Neural progenitor cell (in vitro differentiated cells): ENCODE measurements at regions not wholly inside any gene's neighbourhood (a gene's known extent, or its start where the extent isn't known, plus 50 kb on each side); places are given as distances from the start of the nearest gene placed in this dataset.

Experiments used
- DNase-seq: peaks from one replicate; pipeline ENCODE4 v3.0.0-alpha.2; 2016; ENCODE audit warnings: low spot score
- H2AFZ ChIP-seq: fragments of 200-600 bp; sonication (generic); replicated peaks from 2 replicates; pipeline ENCODE4 v1.6.1; 2016; ENCODE audit warnings: antibody characterized with exemption
- H3F3A ChIP-seq: fragments of 200-600 bp; sonication (generic); 2 replicates; pipeline ENCODE4 v1.6.1; 2016; ENCODE audit warnings: antibody characterized with exemption, low read depth
- H3K27ac ChIP-seq: fragments of 200-600 bp; sonication (generic); 2 replicates; pipeline ENCODE4 v1.5.1; 2016; ENCODE audit warnings: mild to moderate bottlenecking
- H3K27me3 ChIP-seq: fragments of 200-600 bp; sonication (generic); 2 replicates; pipeline ENCODE4 v1.6.1; 2016; ENCODE audit warnings: mild to moderate bottlenecking, moderate library complexity
- H3K36me3 ChIP-seq: fragments of 200-600 bp; sonication (generic); 2 replicates; pipeline ENCODE4 v1.5.1; 2016
- H3K4me1 ChIP-seq: fragments of 200-600 bp; sonication (generic); 2 replicates; pipeline ENCODE4 v1.6.1; 2016; ENCODE audit warnings: mixed run types
- H3K4me2 ChIP-seq: fragments of 200-600 bp; sonication (generic); 2 replicates; pipeline ENCODE4 v1.6.1; 2016
- H3K4me3 ChIP-seq: fragments of 200-600 bp; sonication (generic); 2 replicates; pipeline ENCODE4 v1.5.1; 2016
- H3K79me2 ChIP-seq: fragments of 200-600 bp; sonication (generic); 2 replicates; pipeline ENCODE4 v1.6.1; 2016; ENCODE audit warnings: low read depth
- H3K9ac ChIP-seq: fragments of 200-600 bp; sonication (generic); 2 replicates; pipeline ENCODE4 v1.6.1; 2016
- H3K9me3 ChIP-seq: fragments of 200-600 bp; sonication (generic); 2 replicates; pipeline ENCODE4 v1.5.1; 2016; ENCODE audit warnings: low read depth
- H4K20me1 ChIP-seq: fragments of 200-600 bp; sonication (generic); 2 replicates; pipeline ENCODE4 v1.6.1; 2016; ENCODE audit warnings: low read depth
- H3K27ac Mint-ChIP-seq: 3 replicates; pipeline ENCODE4 v1.8.0; 2021; ENCODE audit warnings: mixed read lengths
- H3K27me3 Mint-ChIP-seq: 2 replicates; pipeline ENCODE4 v1.8.0; 2022; ENCODE audit warnings: low read depth, mild to moderate bottlenecking, inconsistent platforms, moderate library complexity, mixed read lengths; ENCODE audit not compliant: insufficient read depth
- H3K36me3 Mint-ChIP-seq: 3 replicates; pipeline ENCODE4 v1.8.0; 2021; ENCODE audit warnings: mixed read lengths
- H3K4me1 Mint-ChIP-seq: 3 replicates; pipeline ENCODE4 v1.8.0; 2021; ENCODE audit warnings: mixed read lengths
- H3K4me3 Mint-ChIP-seq: 3 replicates; pipeline ENCODE4 v1.8.0; 2021; ENCODE audit warnings: mild to moderate bottlenecking, moderate library complexity, mixed read lengths
- H3K9me3 Mint-ChIP-seq: 3 replicates; pipeline ENCODE4 v1.8.0; 2020; ENCODE audit warnings: mixed read lengths
- CTCF ChIP-seq: fragments of 200-600 bp; sonication (generic); IDR thresholded peaks from 2 replicates; pipeline ENCODE4 v1.5.1; 2017; ENCODE audit warnings: antibody characterized with exemption, mild to moderate bottlenecking
- EZH2 ChIP-seq: fragments of 200-600 bp; sonication (generic); IDR thresholded peaks from 2 replicates; pipeline ENCODE4 v1.6.1; 2017; ENCODE audit warnings: antibody characterized with exemption, mild to moderate bottlenecking, moderate library complexity
- EZH2phosphoT487 ChIP-seq: fragments of 200-600 bp; sonication (generic); IDR thresholded peaks from 2 replicates; pipeline ENCODE4 v1.6.1; 2017; ENCODE audit warnings: antibody characterized with exemption

DNA sequence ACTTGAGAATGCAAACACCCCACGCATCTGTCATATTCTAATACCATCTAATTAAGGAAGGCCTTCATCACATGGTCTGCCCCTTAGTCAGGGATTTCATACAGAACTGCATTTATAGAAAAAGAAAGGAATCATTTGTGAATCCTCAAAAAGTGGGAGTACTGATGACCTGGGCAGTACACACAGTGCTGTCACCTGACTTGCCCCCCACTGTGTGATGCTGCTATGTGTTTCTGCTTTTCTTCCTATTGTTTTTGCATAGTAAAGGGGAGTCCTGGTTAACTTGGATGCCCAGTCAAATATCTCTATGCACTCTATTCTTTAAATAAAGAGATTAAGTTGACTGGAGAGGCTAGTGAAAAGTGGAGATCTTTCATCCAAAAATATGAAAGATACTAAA is 1921.2 kb upstream of the PRR20A start:
- no peak for TF ChIP-seq EZH2phosphoT487
- TF ChIP-seq EZH2: no peak
- TF ChIP-seq CTCF: no peak
- Mint-ChIP-seq H3K4me3 (no peak overlapping the region), H3K4me1 (peaks cover 12% of the 10 kb centered on the region)

GRCh38 chr13:55229906-55230569 is 1910.7 kb upstream of the PRR20A start:
- H3K27me3 ChIP-seq: no peaks in the 10 kb centered on the region
- H2AFZ ChIP-seq: no peak overlapping the region
- H3K9ac ChIP-seq: no peak overlapping the region
- peaks cover 7% of the 10 kb centered on the region for H3K4me1 ChIP-seq
- no peak overlapping the region for H3K27ac ChIP-seq
- Mint-ChIP-seq H3K4me1 (no peaks in the 10 kb centered on the region), H3K27ac (no peak overlapping the region), H3K9me3 (no peaks in the 10 kb centered on the region), H3K4me3 (no peak overlapping the region), H3K27me3 (peaks cover 2% of the 10 kb centered on the region), H3K36me3 (no peaks in the 10 kb centered on the region)
- H3K4me3 ChIP-seq: no peak overlapping the region
- no peaks in the 10 kb centered on the region for H3F3A ChIP-seq
- H3K4me2 ChIP-seq: no peak overlapping the region
- no peaks in the 10 kb centered on the region for H3K79me2 ChIP-seq
- H3K9me3 ChIP-seq: no peaks in the 10 kb centered on the region
- no peak for DNase-seq
- H3K36me3 ChIP-seq: no peaks in the 10 kb centered on the region
- H4K20me1 ChIP-seq: no peaks in the 10 kb centered on the region
- TF ChIP-seq CTCF: no peak
- TF ChIP-seq EZH2: no peak
- TF ChIP-seq EZH2phosphoT487: no peak

More for the DNA sequence above, 1921.2 kb upstream of the PRR20A start:
- Histone ChIP-seq H3K9ac (no peak overlapping the region), H3F3A (no peaks in the 10 kb centered on the region), H3K27me3 (no peaks in the 10 kb centered on the region), H3K4me3 (no peak overlapping the region), H3K9me3 (no peaks in the 10 kb centered on the region), H3K79me2 (no peaks in the 10 kb centered on the region), H3K36me3 (no peaks in the 10 kb centered on the region), H3K4me1 (peaks cover 15% of the 10 kb centered on the region), H2AFZ (no peak overlapping the region), H3K4me2 (no peak overlapping the region), H4K20me1 (no peaks in the 10 kb centered on the region), H3K27ac (no peak overlapping the region)
- Mint-ChIP-seq H3K36me3 (no peaks in the 10 kb centered on the region), H3K9me3 (no peaks in the 10 kb centered on the region), H3K27ac (no peak overlapping the region), H3K27me3 (no peaks in the 10 kb centered on the region)
- peak; percentile 21 for DNase-seq

GRCh38 chr13:55230570-55230908 is 1910.2 kb upstream of the PRR20A start:
- no peak overlapping the region for H2AFZ ChIP-seq
- no peak overlapping the region for H3K4me2 ChIP-seq
- TF ChIP-seq EZH2phosphoT487 (no peak), CTCF (peak; percentile 38)
- H3K9me3 ChIP-seq: no peaks in the 10 kb centered on the region
- DNase-seq: no peak
- Mint-ChIP-seq H3K9me3 (no peaks in the 10 kb centered on the region), H3K36me3 (no peaks in the 10 kb centered on the region), H3K4me3 (no peak overlapping the region), H3K27ac (no peak overlapping the region), H3K27me3 (peaks cover 2% of the 10 kb centered on the region), H3K4me1 (no peaks in the 10 kb centered on the region)
- peaks cover 7% of the 10 kb centered on the region for H3K4me1 ChIP-seq
- H3K79me2 ChIP-seq: no peaks in the 10 kb centered on the region
- H3K27me3 ChIP-seq: no peaks in the 10 kb centered on the region
- no peaks in the 10 kb centered on the region for H3F3A ChIP-seq
- no peak overlapping the region for H3K4me3 ChIP-seq
- no peaks in the 10 kb centered on the region for H4K20me1 ChIP-seq
- H3K27ac ChIP-seq: no peak overlapping the region
- H3K36me3 ChIP-seq: no peaks in the 10 kb centered on the region
- H3K9ac ChIP-seq: no peak overlapping the region
